GOT3 (cell line): ENCODE measurements at regions not wholly inside any gene's neighbourhood (a gene's known extent, or its start where the extent isn't known, plus 50 kb on each side); places are given as distances from the start of the nearest gene placed in this dataset.

Experiments
- DNase-seq: peaks from one replicate; lab custom pipeline; 2025; ENCODE audit warnings: mixed read lengths; lab: John Stamatoyannopoulos, UW

- no peak for DNase-seq
Measured at GRCh38 chr2:19600506-19600905, 242.1 kb upstream of the OSR1 start.

GRCh38 chr2:19598971-19599370 lies 240.5 kb upstream of the OSR1 start:
- DNase-seq = no peak

GRCh38 chr2:19592197-19592596 lies 233.8 kb upstream of the OSR1 start:
- no peak for DNase-seq

- no peak for DNase-seq
Measured at GRCh38 chr2:19589791-19590190, 231.4 kb upstream of the OSR1 start.

GRCh38 chr2:19580830-19581229 lies 222.4 kb upstream of the OSR1 start:
- DNase-seq = no peak

DNA sequence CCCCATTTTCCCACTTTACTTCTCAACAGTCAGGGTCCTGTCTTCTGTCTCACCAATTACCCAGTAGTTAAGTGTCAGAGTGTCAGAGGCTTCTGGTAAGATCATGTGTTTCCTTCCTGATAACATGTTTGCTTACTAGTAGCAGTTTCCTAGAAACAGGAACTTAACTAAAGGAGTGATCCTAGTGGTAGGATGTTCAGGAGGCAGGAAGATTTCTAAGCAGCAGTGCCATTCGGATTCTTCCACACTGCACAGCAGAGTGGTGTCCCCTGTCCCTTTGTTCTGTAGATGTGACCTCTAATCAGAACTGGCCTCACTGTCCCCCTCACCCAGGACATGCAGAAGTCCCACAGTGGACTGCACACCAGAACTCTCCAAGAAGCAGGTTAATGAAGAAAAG lies 221.8 kb upstream of the OSR1 start:
- DNase-seq = no peak

- DNase-seq = no peak
Measured at GRCh38 chr2:19579461-19579860, 221.0 kb upstream of the OSR1 start.

DNA sequence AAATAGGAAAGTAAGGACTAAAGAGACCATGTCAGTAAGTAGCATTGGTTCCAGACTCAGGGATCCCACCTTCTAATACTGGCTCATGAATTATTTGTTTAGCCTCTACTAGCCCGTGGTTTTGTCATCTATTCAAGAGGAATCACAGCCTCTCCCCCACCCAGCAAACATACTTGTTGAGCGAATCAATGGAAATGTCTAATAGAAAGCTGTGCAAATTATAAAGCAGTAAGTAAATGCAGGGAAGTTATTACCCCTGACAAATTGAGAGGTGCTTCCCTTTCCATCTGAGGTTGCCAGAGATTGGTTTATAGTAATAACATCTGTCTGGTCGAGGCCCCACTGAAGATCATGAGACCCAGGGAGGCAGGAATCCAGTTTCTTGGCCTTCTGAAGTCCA lies 219.3 kb upstream of the OSR1 start:
- no peak for DNase-seq

DNA sequence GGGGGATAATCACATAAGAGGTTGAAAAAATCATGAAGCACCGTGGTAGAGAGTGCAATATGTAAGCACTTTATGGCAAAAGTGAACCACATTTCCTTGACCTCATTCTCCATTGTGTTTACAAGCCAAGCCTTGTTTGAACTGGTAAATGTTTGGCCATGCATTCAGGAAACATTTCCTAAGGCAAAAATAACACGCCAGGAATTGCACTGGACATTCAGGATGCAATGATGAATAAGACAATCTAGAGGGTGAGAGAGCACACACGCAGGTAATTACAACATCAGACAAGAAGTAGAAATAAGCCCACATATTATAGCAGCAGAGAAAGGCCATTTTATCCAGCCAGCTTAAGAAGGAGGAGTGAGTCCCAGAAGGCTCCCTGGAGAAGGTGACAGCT lies 218.0 kb upstream of the OSR1 start:
- no peak for DNase-seq

- DNase-seq = no peak
Measured at GRCh38 chr2:19575641-19576040, 217.2 kb upstream of the OSR1 start.

GRCh38 chr2:19574778-19575260 lies 216.4 kb upstream of the OSR1 start:
- DNase-seq = no peak

DNA sequence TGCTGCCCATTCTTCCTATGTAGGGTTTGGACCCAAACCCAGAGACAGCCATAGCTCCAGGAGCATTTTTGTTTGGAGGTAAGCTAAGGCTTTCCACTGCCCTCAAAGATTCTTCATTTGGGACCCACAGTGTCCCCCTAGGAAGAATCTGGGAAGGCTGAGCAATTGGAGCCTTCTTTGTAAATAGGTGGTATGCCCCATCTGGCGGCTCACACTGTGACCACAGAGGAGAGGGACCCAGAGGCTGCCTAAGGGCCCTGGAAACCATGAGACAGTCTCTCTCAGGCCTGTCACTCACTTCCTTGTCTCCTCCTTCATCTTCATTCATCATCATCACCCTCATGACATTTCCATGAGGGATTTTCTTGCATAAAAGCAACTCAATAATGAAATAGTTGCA lies 215.4 kb upstream of the OSR1 start:
- DNase-seq = no peak

- no peak for DNase-seq
Measured at GRCh38 chr2:19571773-19572172, 213.3 kb upstream of the OSR1 start.

DNA sequence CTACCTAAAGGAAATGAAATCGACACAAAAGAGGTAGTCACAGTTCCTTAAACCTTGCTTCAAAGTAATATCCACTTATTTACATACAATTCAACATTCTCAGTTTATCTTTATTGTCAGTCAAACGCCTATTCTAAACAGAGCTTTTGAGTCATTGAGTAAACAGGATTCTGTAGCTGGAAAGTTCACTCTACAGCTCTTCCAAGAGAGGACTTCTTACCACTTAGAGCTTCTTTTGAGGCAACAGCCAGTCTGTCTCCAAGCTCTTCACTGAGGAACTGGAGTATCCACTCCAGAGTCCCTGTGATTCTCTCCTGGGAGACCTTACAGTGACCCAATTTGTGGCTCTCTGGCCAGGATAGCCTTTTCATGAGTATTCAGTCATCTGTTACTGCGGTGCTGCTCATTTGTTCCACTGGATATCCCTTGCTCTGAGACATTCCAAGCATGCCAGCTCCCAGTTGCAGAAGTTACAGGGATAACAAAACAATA lies 210.9 kb upstream of the OSR1 start:
- no peak for DNase-seq

DNA sequence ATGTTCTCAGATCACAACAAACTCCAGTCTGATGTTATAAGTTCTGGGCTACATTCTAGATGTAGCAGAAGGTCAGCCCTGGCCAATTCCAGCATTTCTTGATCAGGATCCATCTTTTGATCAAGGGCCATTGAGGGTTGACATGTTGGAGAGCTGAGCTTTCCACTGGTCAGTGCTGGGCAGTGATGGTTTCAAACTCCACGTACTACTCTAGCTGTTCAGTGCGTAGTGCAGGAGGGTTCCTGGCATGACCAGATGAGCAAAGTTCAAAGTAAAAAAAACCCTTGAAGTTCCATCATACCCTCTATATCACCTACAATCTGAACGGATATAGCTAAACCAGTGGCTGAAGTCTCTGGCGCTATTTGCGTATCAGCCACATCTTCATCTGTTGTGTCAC lies 210.4 kb upstream of the OSR1 start:
- no peak for DNase-seq

DNA sequence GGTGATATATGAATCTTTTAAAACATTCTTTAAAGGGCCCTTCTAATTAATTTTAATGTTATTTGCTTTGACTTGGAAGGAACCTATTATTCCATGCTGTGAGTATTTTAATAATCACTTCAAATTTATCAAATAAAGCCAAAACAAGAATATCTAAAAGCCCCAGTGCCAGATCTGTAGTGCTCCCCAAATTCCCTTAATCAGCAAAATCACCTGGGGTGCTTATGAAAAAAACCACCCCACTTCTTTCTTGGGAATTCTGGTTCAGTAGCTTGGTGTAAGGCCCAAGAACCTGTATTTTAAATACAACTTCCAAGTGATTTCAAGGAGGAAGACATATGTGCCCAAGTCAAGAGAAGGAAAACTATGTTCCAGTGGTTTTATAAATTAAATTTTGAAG lies 202.4 kb upstream of the OSR1 start:
- no peak for DNase-seq

- no peak for DNase-seq
Measured at GRCh38 chr2:19559596-19560240, 201.3 kb upstream of the OSR1 start.

DNA sequence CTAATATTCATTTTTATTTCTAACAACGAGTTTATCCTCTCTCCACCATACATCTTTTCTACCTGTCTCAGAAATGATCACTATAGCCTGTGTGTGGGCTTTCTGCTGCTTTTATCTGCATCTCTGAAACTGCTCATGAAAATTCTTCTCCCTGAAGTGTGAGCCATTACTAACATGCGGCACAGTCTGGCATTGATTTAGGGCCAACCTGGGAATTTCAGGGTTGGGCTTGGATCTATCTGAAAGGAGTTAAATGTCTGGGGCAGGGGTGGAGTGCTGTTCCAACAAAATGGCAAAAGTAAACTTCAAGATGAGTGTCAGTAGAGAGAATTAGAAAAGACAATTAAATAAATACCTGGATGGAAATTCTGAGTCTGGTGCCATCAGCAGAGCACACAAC lies 198.2 kb upstream of the OSR1 start:
- no peak for DNase-seq

DNA sequence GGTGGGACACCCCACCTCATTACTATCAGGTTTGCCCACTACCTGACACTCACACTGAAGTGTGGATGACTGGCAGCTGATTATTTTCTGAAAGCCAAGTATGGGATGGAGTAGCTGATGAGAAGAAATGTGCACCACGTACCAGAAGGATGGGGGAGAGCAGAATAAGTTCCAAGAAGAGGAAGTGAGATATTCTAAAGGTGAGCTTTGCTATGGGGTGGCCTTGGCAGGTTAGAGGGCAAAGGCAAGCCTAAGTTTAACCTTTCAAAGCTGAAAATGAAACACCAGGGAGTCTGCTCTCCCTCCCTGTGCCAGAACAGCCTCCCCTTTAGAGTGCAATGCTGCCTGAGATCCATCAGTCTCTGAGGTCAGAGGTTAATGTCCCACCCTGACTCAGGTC lies 196.1 kb upstream of the OSR1 start:
- no peak for DNase-seq

GRCh38 chr2:19552270-19552669 lies 193.8 kb upstream of the OSR1 start:
- DNase-seq = no peak

DNA sequence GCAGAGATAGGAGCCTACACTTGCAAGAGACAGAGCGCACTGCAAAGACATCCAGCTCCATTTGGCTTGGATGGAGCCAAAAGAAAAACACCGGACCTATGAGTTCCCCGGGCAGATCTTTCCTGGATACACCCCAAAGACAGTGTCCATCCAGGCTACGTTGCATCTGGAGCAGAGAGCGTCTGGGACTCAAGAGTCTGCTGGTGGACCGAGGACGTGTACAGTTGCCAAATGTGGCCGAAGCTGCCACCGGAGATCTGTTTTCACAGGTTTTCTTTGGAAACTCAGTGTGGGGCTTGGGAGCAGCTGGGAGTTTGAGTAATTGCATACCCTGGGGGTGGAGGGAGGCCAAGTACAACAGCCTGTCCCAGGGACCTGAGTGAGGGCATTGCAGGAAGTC lies 192.3 kb upstream of the OSR1 start:
- no peak for DNase-seq

DNA sequence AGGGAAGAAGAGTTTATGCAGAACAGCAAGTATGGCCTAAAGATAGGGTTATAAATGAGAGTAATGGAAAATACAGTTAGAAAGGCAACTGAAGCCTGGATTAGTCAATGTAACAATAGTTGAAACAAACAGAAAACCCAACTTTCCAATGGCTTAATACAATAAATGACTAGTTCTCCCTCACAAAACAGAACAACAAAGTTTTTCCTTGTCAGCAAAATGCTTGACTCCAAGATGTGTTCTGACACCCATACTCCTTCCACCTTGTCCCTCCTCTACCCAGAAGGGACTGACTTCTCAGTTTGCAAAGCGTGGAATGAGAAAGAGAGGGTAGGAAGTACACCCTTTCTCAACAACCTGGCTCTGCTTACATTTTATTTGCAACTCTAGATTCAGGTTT lies 191.4 kb upstream of the OSR1 start:
- DNase-seq = no peak

- DNase-seq = no peak
Measured at GRCh38 chr2:19548116-19548515, 189.7 kb upstream of the OSR1 start.

- no peak for DNase-seq
Measured at GRCh38 chr2:19547321-19547720, 188.9 kb upstream of the OSR1 start.
